ENCODE measurements at regions not wholly inside any gene's neighbourhood (a gene's known extent, or its start where the extent isn't known, plus 50 kb on each side); places are given as distances from the start of the nearest gene placed in this dataset.
A peak's percentile ranks its signal among the peaks of the same experiment; 100 is the strongest.

GRCh38 chr18:51878724-51879123 is 461.3 kb upstream of the DCC start:
- Histone ChIP-seq H2AFZ (ENCODE audit: low read length) (no peak overlapping the region), H3K79me2 (ENCODE audit: insufficient read depth, low read length) (no peaks in the 10 kb centered on the region), H3K9ac (ENCODE audit: insufficient read depth, low read depth, low read length) (no peak overlapping the region), H3K9me3 (ENCODE audit: low read length) (peaks cover 89% of the 10 kb centered on the region), H3K4me1 (ENCODE audit: insufficient read depth, low read length) (no peaks in the 10 kb centered on the region), H3K27ac (ENCODE audit: extremely low read length, insufficient read depth, low read length) (no peak overlapping the region), H3K36me3 (replicated peaks in 1 of 2; ENCODE audit: control insufficient read depth in 1 of 2, insufficient read depth in 2 of 2, low read length in 2 of 2) (no peaks in the 10 kb centered on the region), H3K4me2 (ENCODE audit: low read depth, low read length) (no peak overlapping the region), H4K20me1 (ENCODE audit: insufficient read depth, low read length) (no peaks in the 10 kb centered on the region), H3K4me3 (replicated peaks in 1 of 3; ENCODE audit: insufficient read depth in 1 of 3, low read depth in 2 of 3, low read length in 3 of 3) (no peak overlapping the region), H3K27me3 (ENCODE audit: control insufficient read depth in 1 of 2, insufficient read depth in 2 of 2, low read length in 2 of 2) (no peaks in the 10 kb centered on the region)
- TF ChIP-seq ERF (CRISPR knock-in tag; IDR thresholded peaks at IDR 0.05) (no peak), ZNF615 (CRISPR knock-in tag; IDR thresholded peaks at IDR 0.05; ENCODE audit: borderline replicate concordance) (no peak), MAFK (conservative IDR thresholded peaks at IDR 0.05 in 1 of 2, IDR thresholded peaks at IDR 0.05 in 1 of 2; ENCODE audit: low read length in 2 of 2) (peak; percentile 54 to 75), MAFF (IDR thresholded peaks at IDR 0.05; ENCODE audit: low read depth, low read length) (peak; percentile 49; the same call in 1 of the 2 replicates), ZNF124 (CRISPR knock-in tag; IDR thresholded peaks at IDR 0.05) (no peak), POLR2A (IDR thresholded peaks at IDR 0.05; ENCODE audit: insufficient read depth in 1 of 2, low read depth in 2 of 2, low read length in 2 of 2) (no peak), SRY (CRISPR knock-in tag; IDR thresholded peaks at IDR 0.05) (no peak), GZF1 (CRISPR knock-in tag; IDR thresholded peaks at IDR 0.05) (no peak), PHB2 (IDR thresholded peaks at IDR 0.05; ENCODE audit: partially characterized antibody) (no peak)
- ATAC-seq: no peak
- ChIA-PET CTCF (ENCODE audit: low intra/inter-chr PET ratio, low total read pairs) (no interaction called here), POLR2A (no interaction called here)
- 2% methylated on average over 1 of the region's 1 CpG for WGBS (ENCODE audit: low lambda C conversion rate)
- intact Hi-C loops (cut with micrococcal nuclease; ENCODE audit: unreplicated experiment) (no loop called here), in situ Hi-C loops (cut with HindIII; ENCODE audit: extremely low pct_ligation_motif_present, low pct_unique_long_range_greater_than_20kb) (loop anchor here (25.0 kb wide), 1 partner anchor 91 kb away; no protein-coding TSS in a partner anchor)
- FAIRE-seq: no peak
- DNase-seq (ENCODE audit: low spot score): no peak
- no TSS peak for BruUV-seq (replicated peaks)

GRCh38 chr18:51879329-51879728 is 460.7 kb upstream of the DCC start:
- POLR2A ChIA-PET: no interaction called here
- WGBS (ENCODE audit: low lambda C conversion rate): 0% methylated on average over 1 of the region's 1 CpG
- no peak for TF ChIP-seq RBM22 (optimal IDR thresholded peaks at IDR 0.05; ENCODE audit: low read length)
- TF ChIP-seq ZNF142 (CRISPR knock-in tag; IDR thresholded peaks at IDR 0.05): no peak
- TF ChIP-seq ZNF674 (CRISPR knock-in tag; IDR thresholded peaks at IDR 0.05; ENCODE audit: low read depth): no peak
- TF ChIP-seq PCBP2 (optimal IDR thresholded peaks at IDR 0.05; ENCODE audit: low read depth, low read length, poor library complexity, severe bottlenecking): no peak
- no peak for TF ChIP-seq NBN (conservative IDR thresholded peaks at IDR 0.05)

More at GRCh38 chr18:51879329-51879728, 460.7 kb upstream of the DCC start:
- Histone ChIP-seq H2AFZ (ENCODE audit: low read length) (no peak overlapping the region), H3K4me1 (ENCODE audit: insufficient read depth, low read length) (no peaks in the 10 kb centered on the region), H3K9ac (ENCODE audit: insufficient read depth, low read depth, low read length) (no peak overlapping the region), H4K20me1 (ENCODE audit: insufficient read depth, low read length) (no peaks in the 10 kb centered on the region), H3K79me2 (ENCODE audit: insufficient read depth, low read length) (no peaks in the 10 kb centered on the region), H3K4me3 (replicated peaks in 1 of 3; ENCODE audit: insufficient read depth in 1 of 3, low read depth in 2 of 3, low read length in 3 of 3) (no peak overlapping the region), H3K9me3 (ENCODE audit: low read length) (peaks cover 89% of the 10 kb centered on the region), H3K27ac (ENCODE audit: extremely low read length, insufficient read depth, low read length) (no peak overlapping the region), H3K4me2 (ENCODE audit: low read depth, low read length) (no peak overlapping the region), H3K27me3 (ENCODE audit: control insufficient read depth in 1 of 2, insufficient read depth in 2 of 2, low read length in 2 of 2) (no peaks in the 10 kb centered on the region), H3K36me3 (replicated peaks in 1 of 2; ENCODE audit: control insufficient read depth in 1 of 2, insufficient read depth in 2 of 2, low read length in 2 of 2) (no peaks in the 10 kb centered on the region)
- ATAC-seq: no peak
- intact Hi-C loops (cut with micrococcal nuclease; ENCODE audit: unreplicated experiment) (no loop called here), in situ Hi-C loops (cut with HindIII; ENCODE audit: extremely low pct_ligation_motif_present, low pct_unique_long_range_greater_than_20kb) (loop anchor here (25.0 kb wide), 1 partner anchor 92 kb away; no protein-coding TSS in a partner anchor)
- DNase-seq (ENCODE audit: low spot score): no peak
- no TSS peak for BruUV-seq (replicated peaks)
- no peak for FAIRE-seq
- CTCF ChIA-PET (ENCODE audit: low intra/inter-chr PET ratio, low total read pairs): no interaction called here

Data from HepG2 (cell line).